WTC11 (cell line): ENCODE measurements at regions not wholly inside any gene's neighbourhood (a gene's known extent, or its start where the extent isn't known, plus 50 kb on each side); places are given as distances from the start of the nearest gene placed in this dataset.

Experiments
- ELF4 ChIP-seq: sonication (generic); formaldehyde crosslinking; IDR thresholded peaks from 2 replicates; pipeline ENCODE4 v1.8.1; 2022; ENCODE audit warnings: low read depth, mild to moderate bottlenecking, moderate library complexity, missing genetic modification reagents
- FOXP1 ChIP-seq: sonication (generic); formaldehyde crosslinking; IDR thresholded peaks from 2 replicates; pipeline ENCODE4 v1.8.0; 2022; ENCODE audit warnings: missing genetic modification reagents, mild to moderate bottlenecking, moderate library complexity, borderline replicate concordance
- TF ChIP-seq, protein P1 (sequence below): fragments of 200-600 bp; IDR thresholded peaks from 2 replicates; pipeline ENCODE4 v1.8.0; 2022; ENCODE audit warnings: antibody characterized with exemption

DNA sequence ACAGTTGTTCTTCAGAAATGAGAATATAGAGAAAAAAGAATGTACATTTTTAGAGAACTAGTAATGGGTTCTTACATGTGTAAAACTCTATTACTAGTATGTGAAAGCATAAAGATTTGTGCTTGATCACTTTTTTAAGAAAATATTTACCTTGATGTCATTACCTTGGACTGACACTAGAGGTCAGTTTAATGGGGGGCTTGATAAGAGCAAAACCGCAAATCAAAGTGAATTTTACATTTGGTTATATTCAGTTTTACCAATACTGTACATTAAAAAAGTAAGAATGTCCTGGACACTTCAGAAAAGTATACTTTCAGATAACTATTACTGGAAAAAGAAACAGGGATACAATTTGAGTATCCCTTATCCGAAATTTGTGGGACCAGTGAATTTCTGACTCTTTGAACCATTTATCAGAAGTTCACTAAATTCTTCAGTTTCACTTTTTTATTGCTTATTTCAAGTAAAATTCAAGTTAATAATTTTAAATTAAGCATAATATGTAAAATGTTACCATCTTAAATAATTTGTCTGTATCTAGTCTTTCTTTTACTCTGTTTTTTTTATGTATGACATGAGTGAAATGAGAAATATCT, 1149.5 kb downstream of the DSC3 start:
- TF ChIP-seq FOXP1 (CRISPR knock-in tag) (no peak), ELF4 (CRISPR knock-in tag) (no peak)
- TF ChIP-seq, protein P1, sequence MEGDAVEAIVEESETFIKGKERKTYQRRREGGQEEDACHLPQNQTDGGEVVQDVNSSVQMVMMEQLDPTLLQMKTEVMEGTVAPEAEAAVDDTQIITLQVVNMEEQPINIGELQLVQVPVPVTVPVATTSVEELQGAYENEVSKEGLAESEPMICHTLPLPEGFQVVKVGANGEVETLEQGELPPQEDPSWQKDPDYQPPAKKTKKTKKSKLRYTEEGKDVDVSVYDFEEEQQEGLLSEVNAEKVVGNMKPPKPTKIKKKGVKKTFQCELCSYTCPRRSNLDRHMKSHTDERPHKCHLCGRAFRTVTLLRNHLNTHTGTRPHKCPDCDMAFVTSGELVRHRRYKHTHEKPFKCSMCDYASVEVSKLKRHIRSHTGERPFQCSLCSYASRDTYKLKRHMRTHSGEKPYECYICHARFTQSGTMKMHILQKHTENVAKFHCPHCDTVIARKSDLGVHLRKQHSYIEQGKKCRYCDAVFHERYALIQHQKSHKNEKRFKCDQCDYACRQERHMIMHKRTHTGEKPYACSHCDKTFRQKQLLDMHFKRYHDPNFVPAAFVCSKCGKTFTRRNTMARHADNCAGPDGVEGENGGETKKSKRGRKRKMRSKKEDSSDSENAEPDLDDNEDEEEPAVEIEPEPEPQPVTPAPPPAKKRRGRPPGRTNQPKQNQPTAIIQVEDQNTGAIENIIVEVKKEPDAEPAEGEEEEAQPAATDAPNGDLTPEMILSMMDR = peak; percentile 52
